Lung (tissue), 11 donors: ENCODE measurements at regions not wholly inside any gene's neighbourhood (a gene's known extent, or its start where the extent isn't known, plus 50 kb on each side); places are given as distances from the start of the nearest gene placed in this dataset.

ENCODE experiments used
- ATAC-seq: fragments of 200-7000 bp; cut with Tn5 transposase; one replicate; pipeline ENCODE4 v1.9.1; 2020; ENCODE audit warnings: moderate number of reproducible peaks; ENCODE audit not compliant: insufficient read depth, low FRiP score
- DNase-seq, 3 donors: peaks; one replicate each; pipeline ENCODE4 v3.0.0-alpha.2; 2013 to 2017
- H3K27ac ChIP-seq, 2 donors: one replicate each; pipeline ENCODE4 v1.5.1; 2013; ENCODE audit warnings: mild to moderate bottlenecking in 2 of 2, moderate library complexity in 2 of 2, control low read depth in 1 of 2, inconsistent platforms in 1 of 2, low read depth in 1 of 2, low read length in 1 of 2
- H3K27me3 ChIP-seq, 3 donors: one replicate each; pipeline ENCODE4 v1.5.1; 2013; ENCODE audit warnings: low read length in 2 of 3; ENCODE audit not compliant: control insufficient read depth in 3 of 3, insufficient read depth in 3 of 3
- H3K36me3 ChIP-seq, 4 donors: one replicate each; pipeline ENCODE4 v1.5.1; 2013; ENCODE audit warnings: low read length in 4 of 4, mild to moderate bottlenecking in 1 of 4, moderate library complexity in 1 of 4; ENCODE audit not compliant: control insufficient read depth in 4 of 4, insufficient read depth in 4 of 4
- H3K4me1 ChIP-seq, 5 donors: one replicate each; pipeline ENCODE4 v1.5.1; 2013; ENCODE audit warnings: low read length in 5 of 5, mild to moderate bottlenecking in 2 of 5, moderate library complexity in 1 of 5; ENCODE audit not compliant: control insufficient read depth in 5 of 5, insufficient read depth in 5 of 5
- H3K4me3 ChIP-seq: one replicate; pipeline ENCODE4 v1.5.1; 2013; ENCODE audit warnings: mild to moderate bottlenecking, control low read depth, moderate library complexity
- H3K9ac ChIP-seq, 2 donors: one replicate each; pipeline ENCODE4 v1.5.1; 2013; ENCODE audit warnings: low read length in 2 of 2, control low read depth in 1 of 2; ENCODE audit not compliant: insufficient read depth in 1 of 2
- H3K9me3 ChIP-seq, 4 donors: one replicate each; pipeline ENCODE4 v1.5.1; 2013; ENCODE audit warnings: low read length in 3 of 4, mild to moderate bottlenecking in 1 of 4, moderate library complexity in 1 of 4; ENCODE audit not compliant: control insufficient read depth in 4 of 4, insufficient read depth in 3 of 4
- CTCF ChIP-seq: IDR thresholded peaks from 2 replicates; pipeline ENCODE4 v1.5.1; 2012; ENCODE audit warnings: mild to moderate bottlenecking; ENCODE audit errors: control extremely low read depth, extremely low read depth
- WGBS, 2 donors: extraction: QIAGEN DNeasy Blood & Tissue Kit; methylation state at CpG; one replicate each; pipeline ENCODE4 v1.1.7; 2013; 5-methylcytosine and 5-hydroxymethylcytosine counted together
- donor health status: control.
- donor health status: control.
- donor health status: Bipolar disorder and iron deficiency.
- donor health status: healthy.
- donor health status: DM: yes; HTN: yes; CAD: no.

- Histone ChIP-seq H3K27me3 (no peaks in the 10 kb centered on the region), H3K36me3 (no peaks in the 10 kb centered on the region), H3K4me1 (no peaks in the 10 kb centered on the region), H3K9me3 (no peaks in the 10 kb centered on the region), H3K9ac (no peak overlapping the region), H3K4me3 (no peak overlapping the region), H3K27ac (no peak overlapping the region)
- 95 to 98% methylated on average over 1 of the region's 1 CpG for WGBS, 2 donors
- DNase-seq (no peak), ATAC-seq (no peak)
- TF ChIP-seq CTCF = no peak
Observed at GRCh38 chr9:72427801-72428200, 62.8 kb upstream of the ZFAND5 start.

GRCh38 chr9:72424131-72424530 is 59.1 kb upstream of the ZFAND5 start:
- Histone ChIP-seq H3K27me3 (no peaks in the 10 kb centered on the region), H3K4me1 (no peaks in the 10 kb centered on the region), H3K9me3 (no peaks in the 10 kb centered on the region), H3K36me3 (no peaks in the 10 kb centered on the region), H3K27ac (no peak overlapping the region), H3K9ac (no peak overlapping the region), H3K4me3 (no peak overlapping the region)
- ATAC-seq = no peak
- no peak for TF ChIP-seq CTCF
- peak in 1 of 3 donors; percentile 3 for DNase-seq

- no peak overlapping the region for H3K27ac ChIP-seq
- H3K9me3 ChIP-seq = no peaks in the 10 kb centered on the region
- no peaks in the 10 kb centered on the region for H3K27me3 ChIP-seq
- no peak for ATAC-seq
- H3K36me3 ChIP-seq = no peaks in the 10 kb centered on the region
- H3K4me1 ChIP-seq = no peaks in the 10 kb centered on the region
- no peak for DNase-seq
- H3K4me3 ChIP-seq = no peak overlapping the region
- no peak overlapping the region for H3K9ac ChIP-seq
- WGBS, 2 donors = 86 to 94% methylated on average over 8 to 11 of the region's 11 CpGs
- no peak for TF ChIP-seq CTCF
Observed at GRCh38 chr9:72422214-72422613, 57.2 kb upstream of the ZFAND5 start.

- no peaks in the 10 kb centered on the region for H3K27me3 ChIP-seq
- DNase-seq (no peak), ATAC-seq (no peak)
- no peaks in the 10 kb centered on the region for H3K4me1 ChIP-seq
- H3K9me3 ChIP-seq = no peaks in the 10 kb centered on the region
- H3K27ac ChIP-seq = no peak overlapping the region
- H3K9ac ChIP-seq = no peak overlapping the region
- H3K36me3 ChIP-seq = no peaks in the 10 kb centered on the region
- no peak overlapping the region for H3K4me3 ChIP-seq
- no peak for TF ChIP-seq CTCF
Observed at GRCh38 chr9:72420783-72421182, 55.8 kb upstream of the ZFAND5 start.
